Astrocyte of the cerebellum (primary cell): ENCODE measurements at regions not wholly inside any gene's neighbourhood (a gene's known extent, or its start where the extent isn't known, plus 50 kb on each side); places are given as distances from the start of the nearest gene placed in this dataset.

ENCODE experiments used
- DNase-seq: peaks from one replicate; pipeline ENCODE4 v3.0.0-alpha.2; 2011; ENCODE audit warnings: low read depth
- H3K4me3 ChIP-seq: 2 replicates; pipeline ENCODE4 v1.5.1; 2011; ENCODE audit warnings: mild to moderate bottlenecking, low read depth, low read length, moderate library complexity
- CTCF ChIP-seq: IDR thresholded peaks from 2 replicates; pipeline ENCODE4 v1.5.1; 2012; ENCODE audit warnings: low read length, low read depth, moderate library complexity, mild to moderate bottlenecking; ENCODE audit errors: missing control alignments
- in situ Hi-C: cut with HindIII; loops from 2 replicates; pipeline ENCODE4 v1.10.0; 2017; ENCODE audit warnings: low sequenced_read_pairs

GRCh38 chr15:96720656-96721055 is 390.2 kb downstream of the NR2F2 start:
- no peak for DNase-seq
- no peak for TF ChIP-seq CTCF
- in situ Hi-C loops, result no loop called here
- no peak overlapping the region for H3K4me3 ChIP-seq

GRCh38 chr15:96728591-96728990 is 398.1 kb downstream of the NR2F2 start:
- H3K4me3 ChIP-seq, result no peak overlapping the region
- no peak for TF ChIP-seq CTCF
- in situ Hi-C loops, result no loop called here
- no peak for DNase-seq

DNA sequence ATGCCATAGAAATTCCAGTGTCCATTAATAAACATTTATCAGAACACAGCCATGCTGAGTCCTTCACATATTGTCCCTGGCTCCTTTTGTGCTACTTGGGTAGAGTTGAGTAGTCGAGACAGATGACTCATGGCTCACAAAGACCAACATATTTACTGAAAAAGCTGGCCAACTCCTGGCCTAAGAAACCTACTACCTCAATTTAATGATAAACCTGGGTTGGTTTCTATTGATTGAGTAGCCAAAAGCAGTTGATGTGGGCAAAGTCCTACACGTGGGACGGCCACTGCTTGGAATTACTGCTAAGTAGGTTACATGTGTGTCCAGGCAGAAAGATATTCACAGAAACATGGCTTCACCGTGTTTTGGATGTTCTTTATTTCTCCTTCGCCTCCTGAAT is 402.2 kb downstream of the NR2F2 start:
- in situ Hi-C loops, result no loop called here
- H3K4me3 ChIP-seq, result no peak overlapping the region
- no peak for TF ChIP-seq CTCF
- no peak for DNase-seq

- no peak for DNase-seq
- H3K4me3 ChIP-seq, result no peak overlapping the region
- in situ Hi-C loops, result no loop called here
- no peak for TF ChIP-seq CTCF
These were observed 403.2 kb downstream of the NR2F2 start for GRCh38 chr15:96733721-96734120.

- in situ Hi-C loops, result no loop called here
- DNase-seq, result no peak
- H3K4me3 ChIP-seq, result no peak overlapping the region
- no peak for TF ChIP-seq CTCF
These were observed 405.2 kb downstream of the NR2F2 start for GRCh38 chr15:96735632-96736240.

- no peak for DNase-seq
- no peak overlapping the region for H3K4me3 ChIP-seq
- TF ChIP-seq CTCF, result no peak
- in situ Hi-C loops, result no loop called here
These were observed 405.9 kb downstream of the NR2F2 start for GRCh38 chr15:96736384-96736783.
